HCT116 (cell line): ENCODE measurements at regions not wholly inside any gene's neighbourhood (a gene's known extent, or its start where the extent isn't known, plus 50 kb on each side); places are given as distances from the start of the nearest gene placed in this dataset.

Experiments
- ATAC-seq: fragments of 200-7000 bp; cut with Tn5 transposase; 2 replicates; pipeline ENCODE4 v1.9.1; 2020; ENCODE audit warnings: mild to moderate bottlenecking, moderate library complexity
- BruUV-seq: library from RNA; stranded (reverse); fragments of 400-500 nt; replicated peaks from 2 replicates; lab custom pipeline; 2021; lab: Mats Ljungman, UMichigan
- CTCF ChIA-PET: fragments of 300-600 bp; sonication (Branson Sonifier 250); formaldehyde crosslinking; loops from one replicate; lab custom pipeline; 2021; ENCODE audit warnings: antibody characterized with exemption; lab: Charles Lee
- POLR2A ChIA-PET: fragments of 300-600, 350-600 bp; sonication (Branson Sonifier 250); formaldehyde crosslinking; loops from one replicate; lab custom pipeline; 2021; ENCODE audit warnings: antibody characterized with exemption; lab: Charles Lee
- RAD21 ChIA-PET, 2 experiments: fragments of 300-600 bp; sonication (Branson Sonifier 250); formaldehyde crosslinking; loops; one replicate each; lab custom pipeline; 2023; ENCODE audit warnings: low total read pairs in 2 of 2; ENCODE audit not compliant: uncharacterized antibody in 2 of 2, unreplicated experiment in 2 of 2, low non-redundant PET in 1 of 2; lab: Charles Lee
- DNase-seq: peaks from one replicate; pipeline ENCODE4 v3.0.0-alpha.2; 2010; ENCODE audit warnings: low read depth, low spot score
- H2AFZ ChIP-seq: fragments of 200-600 bp; shearing (Covaris generic), sonication (generic); 2 replicates; pipeline ENCODE4 v1.6.1; 2017; ENCODE audit warnings: low read depth, mixed run types, mixed read lengths, antibody characterized with exemption, low read length; ENCODE audit not compliant: poor library complexity, severe bottlenecking
- H3K27ac ChIP-seq: 2 replicates; pipeline ENCODE4 v1.5.1; 2012; ENCODE audit warnings: low read depth, low read length
- H3K27me3 ChIP-seq: fragments of 200-600 bp; sonication (generic); 2 replicates; pipeline ENCODE4 v1.6.1; 2016; ENCODE audit warnings: mixed run types, low read length, mixed read lengths; ENCODE audit not compliant: insufficient read depth
- H3K36me3 ChIP-seq, 2 experiments: fragments of 200-500 bp in 1 of 2; fragments of 200-600 bp in 1 of 2; sonication (Bioruptor generic) in 1 of 2; sonication (generic) in 1 of 2; 2 replicates each; pipeline versions ENCODE4 v1.5.1 to v1.6.1; 2014 to 2016; ENCODE audit warnings: low read length in 2 of 2, inconsistent platforms in 1 of 2, mixed read lengths in 1 of 2, mixed run types in 1 of 2; ENCODE audit not compliant: insufficient read depth in 2 of 2, control insufficient read depth in 1 of 2
- H3K4me1 ChIP-seq, 2 experiments: fragments of 200-600 bp in 1 of 2; sonication (generic) in 1 of 2; 2 replicates each; pipeline versions ENCODE4 v1.5.1 to v1.6.1; 2012 to 2017; ENCODE audit warnings: low read length in 2 of 2, inconsistent platforms in 1 of 2, mild to moderate bottlenecking in 1 of 2, mixed read lengths in 1 of 2, mixed run types in 1 of 2, moderate library complexity in 1 of 2; ENCODE audit not compliant: insufficient read depth in 2 of 2, control insufficient read depth in 1 of 2
- H3K4me2 ChIP-seq: fragments of 200-600 bp; sonication (generic); 2 replicates; pipeline ENCODE4 v1.6.1; 2017; ENCODE audit warnings: mixed run types, low read length, mixed read lengths
- H3K4me3 ChIP-seq, 2 experiments: fragments of 200-600 bp in 1 of 2; sonication (generic) in 1 of 2; replicated peaks in 1 of 2; 2 replicates each; pipeline ENCODE4 v1.5.1; 2011 to 2016; ENCODE audit warnings: low read length in 2 of 2, control low read depth in 1 of 2, low read depth in 1 of 2, mild to moderate bottlenecking in 1 of 2, mixed read lengths in 1 of 2, mixed run types in 1 of 2
- H3K79me2 ChIP-seq: fragments of 200-600 bp; sonication (generic); 2 replicates; pipeline ENCODE4 v1.6.1; 2017; ENCODE audit warnings: mild to moderate bottlenecking, mixed run types, low read length, moderate library complexity, mixed read lengths; ENCODE audit not compliant: insufficient read depth
- H3K9ac ChIP-seq: fragments of 200-600 bp; sonication (generic); 2 replicates; pipeline ENCODE4 v1.6.1; 2016; ENCODE audit warnings: low read length, mixed read lengths
- H3K9me2 ChIP-seq: fragments of 200-600 bp; sonication (generic), shearing (Covaris generic); 2 replicates; pipeline ENCODE4 v1.6.1; 2017; ENCODE audit warnings: mixed run types, mild to moderate bottlenecking, moderate library complexity; ENCODE audit not compliant: insufficient read depth
- H3K9me3 ChIP-seq, 2 experiments: fragments of 200-500 bp in 1 of 2; fragments of 200-600 bp in 1 of 2; sonication (Bioruptor generic) in 1 of 2; sonication (generic) in 1 of 2; 2 replicates each; pipeline ENCODE4 v1.6.1; 2014 to 2017; ENCODE audit warnings: low read length in 2 of 2, mixed read lengths in 2 of 2, inconsistent platforms in 1 of 2, low read depth in 1 of 2, mild to moderate bottlenecking in 1 of 2, mixed run types in 1 of 2, moderate library complexity in 1 of 2; ENCODE audit not compliant: control insufficient read depth in 1 of 2, insufficient read depth in 1 of 2
- H4K20me1 ChIP-seq: fragments of 200-600 bp; sonication (generic), shearing (Covaris generic); 2 replicates; pipeline ENCODE4 v1.6.1; 2017; ENCODE audit warnings: mixed run types, mild to moderate bottlenecking, moderate library complexity; ENCODE audit not compliant: insufficient read depth
- CEBPB ChIP-seq: IDR thresholded peaks from 2 replicates; pipeline ENCODE4 v1.6.1; 2012; ENCODE audit warnings: low read depth
- EGR1 ChIP-seq: IDR thresholded peaks from 2 replicates; pipeline ENCODE4 v1.6.1; 2012; ENCODE audit warnings: low read depth
- EZH2 ChIP-seq: fragments of 200-600 bp; sonication (generic); IDR thresholded peaks from 2 replicates; pipeline ENCODE4 v1.6.1; 2017; ENCODE audit warnings: antibody characterized with exemption, mixed run types
- POLR2A ChIP-seq: IDR thresholded peaks from 2 replicates; pipeline ENCODE4 v1.7.0; 2011; ENCODE audit warnings: borderline replicate concordance; ENCODE audit not compliant: insufficient read depth, insufficient read length; ENCODE audit errors: extremely low read depth
- SP1 ChIP-seq: IDR thresholded peaks from 2 replicates; pipeline ENCODE4 v1.6.1; 2012; ENCODE audit warnings: low read depth
- ZFX ChIP-seq: fragments of 450-650 bp; IDR thresholded peaks from 2 replicates; pipeline ENCODE4 v1.6.1; 2017
- intact Hi-C: fragments of 100-400 bp; cut with micrococcal nuclease; formaldehyde crosslinking; loops from 2 replicates; pipeline ENCODE4 v1.10.0; 2022
- TF ChIP-seq, protein P1 (sequence below): IDR thresholded peaks from 2 replicates; pipeline ENCODE4 v1.6.1; 2012
- TF ChIP-seq, protein P2 (sequence below): IDR thresholded peaks from 2 replicates; pipeline ENCODE4 v1.6.1; 2012

DNA sequence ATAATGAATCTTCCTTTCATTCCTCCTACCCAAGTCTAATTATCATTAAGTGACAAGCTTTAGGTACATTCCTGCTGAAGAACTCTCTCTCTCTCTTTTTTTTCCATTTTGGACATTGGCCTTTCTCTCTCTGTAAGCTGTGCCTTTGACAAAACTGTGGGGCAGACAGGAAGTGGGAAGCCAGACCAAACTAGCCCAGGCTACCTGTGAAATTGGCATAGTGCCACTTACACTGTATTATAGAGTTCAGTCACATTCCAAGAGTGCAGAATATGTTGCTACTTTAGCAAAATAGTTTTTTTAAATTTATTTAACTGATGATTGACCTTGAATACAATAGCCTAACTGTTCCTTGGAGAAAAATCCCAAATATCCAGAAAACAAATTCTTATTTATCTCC is 381.5 kb upstream of the ETAA1 start:
- no TSS peak for BruUV-seq

DNA sequence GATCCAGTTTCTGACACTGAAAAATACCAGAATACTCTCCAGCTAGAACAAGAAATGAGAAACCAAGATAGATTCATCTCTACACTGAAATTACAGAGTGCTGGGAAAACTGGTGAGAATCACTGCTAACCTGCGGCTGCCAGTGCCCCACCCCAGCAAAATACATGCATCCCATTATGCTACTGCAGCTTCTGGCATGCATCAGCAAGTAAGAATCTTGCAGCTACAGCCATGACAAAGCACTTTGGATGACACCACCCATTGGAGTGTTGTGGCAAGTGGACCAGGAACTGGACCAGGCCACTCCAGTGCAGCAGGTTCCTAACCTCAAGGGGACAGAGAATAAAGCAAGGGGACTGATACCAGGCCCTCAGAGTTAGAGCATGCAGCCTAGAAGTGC is 378.8 kb upstream of the ETAA1 start:
- Histone ChIP-seq H3K9ac (no peak overlapping the region), H3K79me2 (no peaks in the 10 kb centered on the region), H4K20me1 (no peaks in the 10 kb centered on the region), H3K4me1 (no peaks in the 10 kb centered on the region), H3K36me3 (no peaks in the 10 kb centered on the region), H3K4me2 (no peak overlapping the region), H3K27me3 (no peaks in the 10 kb centered on the region), H2AFZ (no peak overlapping the region), H3K9me2 (no peaks in the 10 kb centered on the region), H3K27ac (no peak overlapping the region), H3K4me3 (no peak overlapping the region), H3K9me3 (no peaks in the 10 kb centered on the region; a peak in 1 of 4 replicates)
- intact Hi-C loops, result no loop called here
- ATAC-seq (no peak), DNase-seq (no peak)
- no TSS peak for BruUV-seq
- TF ChIP-seq EGR1 (no peak), POLR2A (no peak)
- TF ChIP-seq, protein P1, sequence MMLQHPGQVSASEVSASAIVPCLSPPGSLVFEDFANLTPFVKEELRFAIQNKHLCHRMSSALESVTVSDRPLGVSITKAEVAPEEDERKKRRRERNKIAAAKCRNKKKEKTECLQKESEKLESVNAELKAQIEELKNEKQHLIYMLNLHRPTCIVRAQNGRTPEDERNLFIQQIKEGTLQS, result no peak
- ChIA-PET POLR2A (no interaction called here), CTCF (no interaction called here), RAD21 (no interaction called here)

More for the DNA sequence above, 381.5 kb upstream of the ETAA1 start:
- Histone ChIP-seq H3K79me2 (no peaks in the 10 kb centered on the region), H3K9me3 (no peaks in the 10 kb centered on the region; a peak in 1 of 4 replicates), H3K4me2 (no peak overlapping the region), H3K9ac (no peak overlapping the region), H3K9me2 (no peaks in the 10 kb centered on the region), H3K4me1 (no peaks in the 10 kb centered on the region), H3K27me3 (no peaks in the 10 kb centered on the region), H3K36me3 (no peaks in the 10 kb centered on the region), H3K27ac (no peak overlapping the region), H3K4me3 (no peak overlapping the region), H4K20me1 (no peaks in the 10 kb centered on the region), H2AFZ (no peak overlapping the region)
- no peak for DNase-seq
- RAD21 ChIA-PET, result no interaction called here
- CTCF ChIA-PET, result no interaction called here
- ATAC-seq, result no peak
- intact Hi-C loops, result no loop called here
- POLR2A ChIA-PET, result no interaction called here
- TF ChIP-seq ZFX (no peak), EZH2 (no peak), CEBPB (no peak), SP1 (no peak)
- TF ChIP-seq, protein P2, sequence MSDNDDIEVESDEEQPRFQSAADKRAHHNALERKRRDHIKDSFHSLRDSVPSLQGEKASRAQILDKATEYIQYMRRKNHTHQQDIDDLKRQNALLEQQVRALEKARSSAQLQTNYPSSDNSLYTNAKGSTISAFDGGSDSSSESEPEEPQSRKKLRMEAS, result no peak
- TF ChIP-seq, protein P1, result no peak
